ENCODE measurements at regions not wholly inside any gene's neighbourhood (a gene's known extent, or its start where the extent isn't known, plus 50 kb on each side); places are given as distances from the start of the nearest gene placed in this dataset.

GRCh38 chr15:39344662-39345141 lies 236.2 kb upstream of the THBS1 start (continued):
- TF ChIP-seq ZNF646 (CRISPR knock-in tag; IDR thresholded peaks at IDR 0.05) (no peak), ZNF256 (CRISPR knock-in tag; conservative IDR thresholded peaks at IDR 0.05) (peak; percentile 95), KDM5A (IDR thresholded peaks at IDR 0.05; ENCODE audit: borderline replicate concordance, low read length) (no peak), HMG20A (CRISPR knock-in tag; IDR thresholded peaks at IDR 0.05; ENCODE audit: borderline replicate concordance) (peak; percentile 53; the same call in 1 of the 2 replicates), NFIB (CRISPR knock-in tag; IDR thresholded peaks at IDR 0.05; ENCODE audit: borderline replicate concordance) (no peak), MNT (IDR thresholded peaks at IDR 0.05) (no peak), ZNF7 (CRISPR knock-in tag; IDR thresholded peaks at IDR 0.05) (peak; percentile 81; the same call in 1 of the 2 replicates), MXD1 (CRISPR knock-in tag; IDR thresholded peaks at IDR 0.05) (no peak), ATM (IDR thresholded peaks at IDR 0.05; ENCODE audit: borderline replicate concordance) (no peak), ZNF205 (CRISPR knock-in tag; IDR thresholded peaks at IDR 0.05) (no peak), MEF2D (CRISPR knock-in tag; IDR thresholded peaks at IDR 0.05) (no peak), ZNF44 (CRISPR knock-in tag; IDR thresholded peaks at IDR 0.05) (no peak), STAT5B (CRISPR knock-in tag; IDR thresholded peaks at IDR 0.05) (no peak), SALL2 (CRISPR knock-in tag; IDR thresholded peaks at IDR 0.05) (no peak), MYC (CRISPR knock-in tag; IDR thresholded peaks at IDR 0.05; ENCODE audit: borderline replicate concordance) (no peak), ZBTB39 (CRISPR knock-in tag; IDR thresholded peaks at IDR 0.05) (no peak), GTF2F1 (IDR thresholded peaks at IDR 0.05; ENCODE audit: low read length) (no peak), CEBPB (IDR thresholded peaks at IDR 0.05; ENCODE audit: borderline replicate concordance, low read depth, low read length) (peak; percentile 66; the same call in 1 of the 2 replicates), FOXP1 (IDR thresholded peaks at IDR 0.05) (0 out of 2 replicates have a peak, but pooled peaks have one; percentile 9), FOXP1 (CRISPR knock-in tag; IDR thresholded peaks at IDR 0.05) (peak; percentile 90), FOXJ3 (CRISPR knock-in tag; IDR thresholded peaks at IDR 0.05; ENCODE audit: borderline replicate concordance) (peak; percentile 40; the same call in 1 of the 2 replicates), RBFOX2 (IDR thresholded peaks at IDR 0.05; ENCODE audit: low read depth, low read length) (no peak)
